GM18951 (cell line): ENCODE measurements at regions not wholly inside any gene's neighbourhood (a gene's known extent, or its start where the extent isn't known, plus 50 kb on each side); places are given as distances from the start of the nearest gene placed in this dataset.
"Not testable (repeated sequence)": the region's sequence is repeated elsewhere in the genome, so short reads cannot be mapped to it uniquely, and the experiment has no call there.

Experiments used
- POLR2A ChIP-seq: IDR thresholded peaks from 4 replicates; pipeline ENCODE4 v1.6.1; 2011; ENCODE audit warnings: mild to moderate bottlenecking; ENCODE audit not compliant: insufficient read length, insufficient read depth; ENCODE audit errors: extremely low read depth
- in situ Hi-C: fragments of 300-500 bp; cut with MboI; formaldehyde crosslinking; loops from one replicate; pipeline ENCODE4 v1.12.0; 2022; ENCODE audit warnings: low sequenced_read_pairs, mixed read lengths, inconsistent platforms; ENCODE audit not compliant: unreplicated experiment

DNA sequence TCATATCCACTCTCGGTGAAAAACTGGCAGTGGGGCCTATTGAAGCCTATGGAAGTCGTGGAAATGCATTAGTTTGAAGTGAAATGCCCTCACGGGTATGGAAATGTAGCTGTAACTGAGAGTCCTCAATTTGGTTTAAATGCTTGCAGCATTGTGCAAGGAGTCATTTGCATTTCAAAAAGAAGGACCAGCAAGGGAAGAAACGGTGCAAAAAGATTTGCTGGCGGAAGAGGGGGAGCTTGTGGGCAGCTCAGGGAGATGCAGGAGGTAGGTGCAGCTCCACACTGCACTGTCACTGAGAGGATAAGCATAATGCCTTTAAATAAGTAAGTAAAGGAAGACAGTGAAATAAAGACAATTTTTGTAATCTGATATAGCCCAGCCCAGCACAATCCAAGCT is 400.4 kb upstream of the DIPK2B start:
- TF ChIP-seq POLR2A: no peak
- in situ Hi-C loops: no loop called here

DNA sequence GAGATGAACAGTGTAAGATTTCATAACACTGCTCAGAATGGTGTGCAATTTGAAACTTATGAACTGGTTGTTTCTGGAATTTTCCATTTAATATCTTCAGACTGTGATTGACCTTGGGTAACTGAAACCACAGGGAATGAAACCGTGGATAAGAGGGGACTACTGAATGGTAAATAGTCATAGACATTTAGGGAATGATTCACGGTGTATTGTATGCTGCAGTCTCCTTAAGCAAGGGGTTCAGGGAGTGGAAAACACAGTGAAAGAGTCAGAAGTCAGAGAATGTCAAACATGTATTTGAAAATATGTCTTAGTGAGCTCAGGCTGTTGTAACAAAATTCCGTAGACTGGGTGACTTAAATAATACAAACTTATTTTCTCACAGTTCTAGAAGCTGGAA is 398.2 kb upstream of the DIPK2B start:
- in situ Hi-C loops: no loop called here
- TF ChIP-seq POLR2A: no peak

DNA sequence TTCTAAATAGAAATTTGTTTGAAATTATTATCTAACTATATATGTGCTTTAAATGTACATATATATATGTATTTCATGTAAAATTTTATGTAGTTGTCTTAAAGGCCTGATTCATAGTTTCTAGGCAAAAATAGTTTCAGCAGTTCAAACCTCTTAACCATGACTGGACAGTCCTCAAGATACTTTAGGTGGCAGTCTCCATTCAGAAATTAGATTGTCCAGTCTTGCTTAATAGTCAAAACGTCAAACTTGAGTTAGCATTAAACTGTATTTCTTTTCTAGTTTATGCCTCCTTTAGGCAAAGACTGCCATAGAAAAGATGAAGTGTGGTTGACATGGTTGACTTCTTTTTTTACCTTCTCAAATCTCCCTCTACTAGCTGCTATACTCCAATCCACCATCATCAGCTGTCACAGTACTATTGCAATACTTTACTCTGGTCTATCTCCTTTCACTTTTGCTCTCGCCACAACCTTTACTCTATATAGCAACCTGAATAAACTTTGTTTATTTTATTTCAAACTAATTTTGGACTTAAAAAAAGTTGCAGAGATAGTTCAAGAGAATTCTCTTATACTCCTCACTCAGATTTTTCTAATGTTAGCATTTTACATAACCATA is 395.6 kb upstream of the DIPK2B start:
- TF ChIP-seq POLR2A: no peak
- in situ Hi-C loops: no loop called here

DNA sequence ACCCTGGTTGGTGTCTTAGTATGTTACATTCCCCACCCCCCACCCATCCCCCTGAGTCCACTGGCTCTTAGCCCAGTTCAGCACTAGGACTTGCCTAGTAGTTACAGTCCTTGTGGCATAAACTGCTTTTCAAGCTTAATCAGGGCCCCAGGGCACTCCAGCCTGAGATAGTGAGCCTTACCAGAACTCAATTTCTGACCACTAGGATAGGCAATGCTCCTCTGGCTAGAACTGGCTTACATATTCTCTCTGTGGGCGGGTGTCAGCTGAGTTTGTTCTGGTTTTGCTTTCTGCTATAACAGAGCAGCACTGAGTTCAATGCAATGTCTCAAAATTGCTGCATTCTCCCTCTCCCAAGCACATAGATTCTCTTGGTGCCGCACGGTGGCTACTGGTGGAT is 391.4 kb upstream of the DIPK2B start:
- no peak for TF ChIP-seq POLR2A
- in situ Hi-C loops: no loop called here

DNA sequence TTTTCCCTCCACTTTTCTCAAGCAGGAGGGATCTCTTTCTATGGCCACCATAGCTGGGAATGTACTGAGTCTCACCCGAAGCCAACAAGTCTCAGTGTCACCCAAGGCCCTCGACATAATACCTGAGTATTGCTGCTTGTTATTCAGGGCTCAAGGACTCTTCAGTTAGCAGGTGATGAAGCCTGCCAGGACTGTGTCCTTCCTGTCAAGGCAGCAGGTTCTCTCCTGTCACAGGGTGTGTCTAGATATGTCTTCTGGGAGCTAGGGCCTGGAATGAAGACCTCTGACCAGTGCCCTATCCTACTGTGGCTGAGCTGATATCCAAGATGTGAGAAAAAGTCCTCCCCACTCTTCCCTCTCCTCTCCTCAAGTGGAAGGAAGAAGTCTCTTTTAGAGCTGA is 391.0 kb upstream of the DIPK2B start:
- no peak for TF ChIP-seq POLR2A
- in situ Hi-C loops: no loop called here

DNA sequence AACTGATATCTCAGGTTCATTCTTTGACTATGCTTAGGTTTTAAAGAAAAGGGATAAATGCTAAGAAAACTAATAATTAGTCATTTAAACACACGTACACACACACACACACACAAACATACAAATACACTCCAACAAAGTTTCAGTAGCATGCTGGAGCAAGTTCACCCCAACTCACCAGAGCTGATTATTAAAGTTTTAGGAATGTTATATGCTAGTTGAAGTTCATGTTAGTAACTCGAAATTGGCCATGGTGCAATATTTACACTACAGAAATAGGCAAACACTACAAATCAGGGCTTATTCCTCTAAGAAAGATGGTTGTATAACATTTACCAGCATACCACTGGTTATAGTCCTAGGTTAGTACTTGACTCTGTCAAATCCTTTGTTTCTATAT is 384.0 kb upstream of the DIPK2B start:
- in situ Hi-C loops: no loop called here
- no peak for TF ChIP-seq POLR2A

DNA sequence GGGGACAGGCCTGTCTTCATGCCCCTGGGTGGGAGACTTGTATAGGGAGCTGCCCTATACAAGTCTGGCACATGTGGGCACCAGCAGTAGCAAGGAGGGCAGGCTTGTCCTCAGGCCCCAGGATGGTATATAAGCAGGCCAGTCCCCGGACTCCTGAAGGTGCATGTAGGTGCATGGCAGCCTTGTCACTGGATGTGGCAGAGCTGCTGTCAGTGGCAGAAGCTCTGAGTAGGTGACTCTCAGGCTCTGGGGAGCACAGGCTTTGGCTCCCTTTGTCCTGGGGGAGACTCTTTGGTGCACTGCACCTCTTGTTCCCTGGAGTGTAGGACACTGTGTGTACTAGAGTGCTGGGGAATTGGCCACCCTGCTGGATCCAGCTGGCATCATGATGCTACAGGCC is 376.7 kb upstream of the DIPK2B start:
- TF ChIP-seq POLR2A: no peak
- in situ Hi-C loops: no loop called here

DNA sequence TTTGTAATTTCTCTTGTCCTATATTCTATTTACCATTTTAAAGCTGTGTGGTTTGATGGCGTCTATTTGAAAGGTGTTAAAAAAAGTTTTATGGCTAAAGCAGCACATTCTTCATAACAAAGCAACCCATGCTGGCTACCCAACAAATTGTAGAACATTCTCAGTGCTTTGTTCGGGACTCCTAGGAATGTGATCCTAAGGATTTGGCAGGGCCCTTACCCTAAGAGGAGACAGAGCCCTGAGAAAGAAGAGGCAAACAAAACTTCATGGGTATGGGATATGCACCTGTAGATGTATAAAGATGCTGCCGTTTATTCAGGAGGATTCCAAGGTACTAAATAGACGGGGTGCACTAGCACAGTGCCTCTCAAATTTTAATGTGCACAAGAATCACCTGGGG is 370.8 kb upstream of the DIPK2B start:
- TF ChIP-seq POLR2A: no peak
- in situ Hi-C loops: no loop called here

DNA sequence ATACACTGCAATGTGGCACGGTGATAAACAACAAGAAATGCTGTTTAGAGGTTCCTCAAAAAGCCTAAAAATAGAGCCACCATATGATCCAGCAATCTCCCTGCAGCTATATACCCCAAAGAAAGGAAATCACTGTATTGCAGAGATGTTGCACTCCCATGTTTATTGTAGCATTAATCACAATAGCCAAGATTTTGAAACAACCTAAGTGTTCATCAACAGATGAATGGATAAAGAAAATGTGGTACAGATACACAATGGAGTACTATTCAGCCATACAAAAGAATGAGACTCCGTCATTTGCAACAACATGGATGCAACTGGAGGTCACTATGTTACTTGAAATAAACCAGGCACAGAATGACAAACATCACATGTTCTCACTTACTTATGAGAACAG is 365.8 kb upstream of the DIPK2B start:
- TF ChIP-seq POLR2A: no peak
- in situ Hi-C loops: no loop called here

DNA sequence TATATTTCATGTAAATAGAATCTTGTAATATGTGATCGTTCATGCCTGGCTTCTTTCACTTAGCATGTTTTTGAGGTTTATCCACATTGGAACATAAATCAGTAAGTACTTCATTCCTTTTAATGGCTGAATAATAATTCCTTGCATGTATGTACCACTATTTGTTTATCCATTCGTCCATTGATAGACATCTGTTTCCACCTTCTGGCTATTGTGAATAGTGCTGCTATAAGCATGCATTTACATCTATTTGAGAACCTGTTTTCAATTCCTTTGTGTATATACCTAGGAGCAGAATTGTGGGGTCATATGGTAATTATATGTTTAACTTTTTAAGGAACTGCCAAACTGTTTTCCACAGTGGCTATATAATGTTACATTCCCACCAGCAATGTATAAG is 356.7 kb upstream of the DIPK2B start:
- TF ChIP-seq POLR2A: no peak
- in situ Hi-C loops: no loop called here

DNA sequence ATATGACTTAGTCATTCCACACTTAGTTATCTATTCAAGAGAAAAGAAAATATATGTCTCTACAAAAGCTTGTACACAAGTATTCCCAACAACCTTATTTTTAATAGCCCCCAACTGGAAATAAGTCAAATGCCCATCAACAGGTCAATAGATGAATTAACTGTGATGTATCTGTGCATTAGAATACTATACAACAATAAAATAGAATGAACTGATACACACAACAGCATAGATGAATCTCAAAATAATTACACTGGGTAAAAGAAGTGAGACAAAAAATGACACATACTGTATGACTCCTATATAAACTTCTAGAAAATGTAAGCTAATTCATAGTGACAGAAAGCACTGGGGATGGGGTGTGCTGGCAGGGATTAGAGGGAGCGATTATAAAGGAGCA is 354.1 kb upstream of the DIPK2B start:
- in situ Hi-C loops: no loop called here
- TF ChIP-seq POLR2A: no peak

DNA sequence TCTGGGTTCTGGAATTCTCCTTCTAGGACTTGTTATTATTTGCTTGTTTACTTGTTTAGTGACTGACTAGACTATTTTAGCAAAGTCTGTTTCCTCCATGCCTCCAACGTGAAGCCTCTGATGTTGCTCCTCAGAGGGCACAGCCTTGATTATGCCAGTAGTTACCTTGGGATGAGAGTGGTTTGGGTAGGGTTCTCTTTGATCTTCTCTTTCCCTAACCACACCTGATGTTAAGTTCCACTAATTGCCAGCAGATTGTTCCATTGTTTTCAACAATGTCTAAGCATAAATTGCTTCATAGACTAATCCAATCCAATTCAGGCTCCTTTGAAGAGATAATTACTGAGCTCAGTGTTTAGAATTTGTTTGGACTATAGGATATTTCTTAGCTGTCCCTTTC is 352.7 kb upstream of the DIPK2B start:
- in situ Hi-C loops: no loop called here
- no peak for TF ChIP-seq POLR2A

DNA sequence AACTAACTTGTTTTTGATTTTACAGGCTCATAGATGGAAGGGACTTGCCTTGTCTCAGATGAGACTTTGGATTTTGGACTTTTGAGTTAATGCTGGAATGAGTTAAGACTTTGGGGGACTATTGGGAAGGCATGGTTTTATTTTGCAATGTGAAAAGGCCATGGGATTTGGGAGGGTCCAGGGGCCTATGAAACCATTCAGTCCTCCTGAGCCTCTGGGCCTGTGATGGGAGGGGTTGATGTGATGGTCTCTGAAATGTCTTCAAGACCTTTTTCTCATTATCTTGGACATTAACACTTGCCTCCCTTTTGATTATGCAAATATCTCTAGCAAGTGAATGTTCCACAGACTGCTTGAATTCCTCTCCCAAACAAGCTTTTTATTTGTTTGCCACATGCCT is 346.0 kb upstream of the DIPK2B start:
- in situ Hi-C loops: not testable (repeated sequence)

DNA sequence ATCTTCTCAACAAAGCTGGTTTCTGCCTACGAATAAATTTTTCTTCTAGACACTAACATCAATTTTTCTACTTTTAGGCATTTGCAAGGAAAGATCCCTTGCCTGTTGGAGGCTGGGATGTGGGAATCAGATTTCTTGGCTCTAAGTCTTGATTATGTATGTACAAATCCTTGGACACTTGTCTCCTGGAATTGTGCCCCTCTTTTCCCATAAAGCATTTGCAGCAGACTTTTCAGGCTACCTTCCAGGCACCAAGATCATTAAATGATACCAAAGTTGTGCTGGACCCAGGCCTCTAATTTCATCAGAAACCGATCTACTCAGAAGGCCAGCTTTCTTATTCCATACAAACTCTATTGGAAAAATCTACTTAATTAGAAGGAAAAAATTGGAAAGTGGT is 339.5 kb upstream of the DIPK2B start:
- in situ Hi-C loops: no loop called here
- no peak for TF ChIP-seq POLR2A

DNA sequence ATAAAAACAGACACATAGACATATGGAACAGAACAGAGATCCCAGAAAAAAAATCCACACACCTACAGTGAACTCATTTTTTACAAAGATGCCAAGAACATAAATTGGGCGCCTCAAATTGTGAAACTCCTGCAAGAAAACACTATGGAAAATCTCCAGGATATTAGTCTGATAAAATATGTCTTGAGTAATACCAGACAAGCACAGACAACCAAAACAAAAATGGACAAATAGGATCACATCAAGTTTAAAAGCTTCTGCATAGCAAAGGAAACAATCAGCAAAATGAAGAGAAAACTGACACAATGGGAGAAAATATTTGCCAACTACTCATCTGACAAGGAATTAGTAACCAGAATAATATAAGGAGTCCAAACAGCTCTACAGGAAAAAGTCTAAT is 337.3 kb upstream of the DIPK2B start:
- no peak for TF ChIP-seq POLR2A
- in situ Hi-C loops: no loop called here
